Inferior parietal cortex (tissue), 1 donor: ENCODE measurements at regions not wholly inside any gene's neighbourhood (a gene's known extent, or its start where the extent isn't known, plus 50 kb on each side); places are given as distances from the start of the nearest gene placed in this dataset.

Source experiments
- DNase-seq: peaks from one replicate; pipeline ENCODE4 v3.0.0-alpha.2; 2016; ENCODE audit errors: extremely low spot score

DNA sequence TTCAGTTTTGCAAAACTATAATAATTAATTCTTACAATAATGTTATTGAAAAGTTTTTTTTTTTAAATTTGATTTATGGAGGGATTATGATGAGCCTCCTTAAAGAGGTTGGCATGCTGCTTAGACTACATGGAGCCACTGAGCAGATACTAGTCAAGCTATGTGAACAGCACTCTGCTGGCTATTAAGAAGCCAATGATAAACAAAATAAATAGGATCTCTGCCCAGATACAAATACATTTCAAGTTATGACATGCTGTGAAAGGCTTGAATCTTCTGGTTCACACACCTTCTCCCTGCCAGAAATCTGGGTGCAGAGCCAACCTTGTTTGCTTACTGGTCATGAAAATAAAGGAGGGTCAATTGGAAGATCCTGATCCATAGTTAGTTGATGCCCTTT is 107.4 kb upstream of the NAV3 start:
- no peak for DNase-seq

DNA sequence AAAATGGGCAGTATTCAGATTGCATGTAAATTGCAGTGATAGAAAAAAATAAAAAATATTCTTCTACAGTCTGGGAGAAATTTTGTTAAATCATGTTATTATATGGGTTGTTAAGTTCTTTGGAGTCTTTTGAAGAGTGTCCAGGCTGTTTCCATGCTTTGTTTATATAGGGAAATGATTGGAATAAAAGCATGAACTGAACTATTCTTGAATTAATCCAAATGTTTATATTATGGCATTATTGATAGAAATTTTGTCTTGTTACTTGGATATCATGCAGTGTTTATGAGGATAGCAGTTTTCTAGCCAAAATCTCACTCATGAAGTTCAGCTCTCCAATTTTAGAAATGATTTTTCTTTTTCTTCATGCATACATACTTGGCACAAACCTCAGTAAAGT is 108.2 kb upstream of the NAV3 start:
- DNase-seq = no peak

DNA sequence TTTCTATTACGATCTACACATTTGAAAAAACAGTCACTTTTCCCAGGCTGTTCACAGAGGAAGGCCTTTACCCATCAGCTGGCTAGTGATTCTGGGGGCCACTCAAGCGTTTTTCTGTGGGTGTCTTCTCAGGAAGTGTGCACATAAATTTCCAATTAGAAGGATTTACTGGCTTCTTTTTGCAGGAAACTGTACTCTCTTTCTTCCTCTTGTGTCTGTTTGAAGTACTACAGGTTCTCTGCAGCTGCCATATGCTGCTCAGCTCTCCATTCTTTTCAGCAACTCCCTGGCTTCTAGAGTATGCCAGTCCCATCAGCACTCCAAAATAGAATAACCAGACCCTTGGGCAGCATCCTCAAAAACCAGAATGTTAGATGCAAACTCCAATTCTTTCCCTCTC is 110.4 kb upstream of the NAV3 start:
- DNase-seq = no peak

DNA sequence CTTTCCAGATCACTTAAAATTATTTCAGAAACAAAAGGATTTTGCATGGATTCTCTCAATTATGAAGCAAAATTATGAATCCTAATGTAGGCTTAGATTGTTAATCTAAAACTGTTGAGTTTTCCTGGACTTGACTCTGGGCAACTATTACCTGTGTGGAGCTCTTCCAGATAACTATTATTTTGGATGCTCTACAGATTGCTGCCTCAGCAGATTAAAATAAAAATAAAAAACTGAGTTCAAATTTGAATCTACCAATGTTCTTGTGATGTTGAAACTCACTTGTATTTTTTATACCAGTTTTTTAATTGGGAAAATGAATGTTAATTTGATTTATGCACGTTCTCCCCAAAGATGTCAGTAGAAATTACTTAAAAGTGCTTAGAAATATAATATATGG is 120.5 kb upstream of the NAV3 start:
- no peak for DNase-seq

DNA sequence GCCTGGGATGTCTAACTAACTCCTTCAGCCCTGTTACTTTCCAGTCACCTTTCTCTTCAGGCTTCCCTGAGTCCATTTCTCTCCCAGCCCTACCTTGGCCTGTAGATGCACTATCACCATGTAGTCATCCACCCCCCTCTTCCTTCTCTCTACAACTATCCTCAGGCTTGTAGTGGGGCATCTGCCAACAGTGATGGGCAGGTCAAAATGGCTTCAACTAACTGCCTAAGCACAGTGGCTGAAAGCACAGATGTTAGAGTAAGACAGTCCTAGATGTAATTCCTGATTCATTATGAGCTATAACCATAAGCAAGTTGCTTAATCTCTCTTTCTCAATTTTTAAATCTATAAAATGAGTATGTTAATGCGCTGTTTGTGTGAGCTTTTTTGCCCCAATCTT is 133.6 kb upstream of the NAV3 start:
- no peak for DNase-seq

DNA sequence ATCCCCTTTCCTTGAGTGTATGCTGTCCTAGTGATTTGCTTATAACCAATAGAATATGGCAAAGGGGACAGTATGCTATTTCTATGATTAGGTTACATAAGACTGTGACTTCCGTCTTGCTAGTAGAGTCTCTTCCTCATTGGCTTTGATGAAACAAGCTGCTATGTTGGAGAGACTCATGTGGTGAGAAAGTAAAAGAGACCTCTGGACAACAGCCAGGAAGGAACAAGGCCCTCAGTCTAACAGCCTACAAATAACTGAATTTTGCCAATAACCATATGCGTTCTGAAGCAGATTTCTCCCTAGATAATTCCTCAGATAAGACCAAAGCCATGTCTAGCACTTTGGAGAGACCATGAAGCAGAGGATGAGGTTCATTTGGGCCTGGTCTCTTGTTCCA is 134.5 kb upstream of the NAV3 start:
- DNase-seq = no peak

DNA sequence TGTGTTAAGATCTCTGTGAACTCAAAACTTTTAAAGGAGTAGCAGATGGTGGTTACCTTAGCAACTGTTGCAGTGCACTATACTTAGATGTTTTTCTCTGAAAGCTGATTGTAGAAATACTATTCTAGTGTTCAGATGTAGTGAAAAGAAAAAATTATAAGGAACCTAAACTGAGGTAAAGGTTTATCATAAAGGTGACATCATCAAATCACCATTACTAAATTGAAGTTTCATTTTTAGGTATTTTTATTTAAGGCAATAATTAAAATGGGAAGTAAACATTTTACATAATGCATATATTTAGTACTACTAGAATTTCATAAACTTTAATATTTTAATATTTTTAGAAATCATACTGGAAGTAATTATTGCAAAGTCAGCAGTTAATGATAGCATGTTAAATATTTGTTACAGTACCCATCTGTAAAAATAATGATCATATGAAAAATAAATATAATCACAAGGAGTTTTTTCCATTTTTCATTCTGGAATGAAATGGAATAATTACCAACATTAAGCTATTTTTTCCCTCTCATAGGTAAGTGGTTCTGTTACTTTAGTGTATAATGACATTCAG is 141.1 kb upstream of the NAV3 start:
- no peak for DNase-seq

DNA sequence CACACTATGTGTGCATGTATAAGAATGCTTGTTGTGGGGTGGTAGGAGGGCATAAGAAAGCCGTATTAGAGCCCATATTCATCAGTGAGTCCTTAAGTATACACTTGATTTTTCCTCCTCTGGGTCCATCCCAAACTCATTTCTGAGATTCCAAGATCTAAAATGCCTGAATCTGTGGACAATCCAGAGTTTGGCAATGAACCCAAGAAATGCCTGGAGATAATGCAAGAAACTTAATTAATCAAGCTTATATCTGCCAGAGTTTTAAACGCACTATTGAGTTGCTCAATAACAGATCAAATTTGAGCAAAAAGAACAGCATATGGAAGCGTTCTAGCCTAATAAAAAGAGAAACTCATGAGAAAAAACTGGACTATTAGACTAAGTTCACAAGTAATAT is 143.4 kb upstream of the NAV3 start:
- no peak for DNase-seq

DNA sequence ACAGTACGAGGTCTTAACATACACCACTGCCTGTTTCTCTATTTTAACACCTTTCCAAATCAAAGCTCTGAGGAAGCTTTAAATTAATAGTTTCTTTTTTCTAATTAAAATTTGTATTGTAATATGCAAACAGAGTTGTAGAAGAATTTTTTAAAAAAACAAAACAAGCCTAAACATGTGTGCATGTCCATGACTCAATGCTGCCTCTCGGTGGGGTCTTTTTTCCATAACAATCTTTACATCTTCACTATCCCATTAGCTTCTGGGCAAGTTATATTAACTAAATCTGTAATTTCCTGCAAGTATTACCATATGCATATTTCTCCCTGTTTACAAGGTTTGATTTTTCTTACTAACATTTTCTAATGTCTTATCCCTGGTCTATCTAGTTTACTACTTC is 143.9 kb upstream of the NAV3 start:
- no peak for DNase-seq

DNA sequence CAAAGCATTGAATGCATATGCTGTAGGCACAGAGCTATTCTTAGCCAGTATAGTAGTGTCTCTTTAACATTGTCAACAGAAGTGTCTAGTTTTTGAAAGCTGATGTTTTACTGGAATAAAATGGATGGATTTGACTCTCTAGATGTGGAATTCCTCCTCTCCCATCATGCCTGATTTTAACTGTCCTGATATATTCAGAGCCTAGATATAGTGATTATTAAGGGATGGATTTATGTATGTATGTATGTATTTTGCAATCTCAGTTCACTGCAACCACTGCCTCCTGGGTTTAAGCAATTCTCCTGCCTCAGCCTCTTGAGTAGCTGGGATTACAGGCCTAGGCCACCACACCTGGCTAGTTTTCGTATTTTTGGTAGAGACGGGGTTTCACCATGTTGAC is 144.8 kb upstream of the NAV3 start:
- DNase-seq = no peak

DNA sequence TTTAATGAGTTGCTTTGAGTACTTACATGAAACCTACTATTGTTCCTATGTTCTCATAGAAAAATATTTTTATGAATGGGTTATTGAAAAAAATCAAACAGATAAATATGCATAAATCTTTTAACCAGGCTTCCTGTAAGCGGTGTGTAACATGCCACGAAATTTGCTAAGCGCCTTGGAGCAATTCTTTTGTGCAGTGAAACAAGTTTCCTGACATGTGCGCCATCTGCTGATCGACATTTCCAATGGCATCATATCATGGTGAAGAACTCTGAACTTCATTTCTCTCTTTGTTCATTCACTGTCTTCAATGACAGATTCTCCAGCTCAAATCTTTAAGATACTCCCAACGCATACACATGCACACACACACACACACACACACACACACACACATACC is 145.6 kb upstream of the NAV3 start:
- peak; percentile 82 for DNase-seq

DNA sequence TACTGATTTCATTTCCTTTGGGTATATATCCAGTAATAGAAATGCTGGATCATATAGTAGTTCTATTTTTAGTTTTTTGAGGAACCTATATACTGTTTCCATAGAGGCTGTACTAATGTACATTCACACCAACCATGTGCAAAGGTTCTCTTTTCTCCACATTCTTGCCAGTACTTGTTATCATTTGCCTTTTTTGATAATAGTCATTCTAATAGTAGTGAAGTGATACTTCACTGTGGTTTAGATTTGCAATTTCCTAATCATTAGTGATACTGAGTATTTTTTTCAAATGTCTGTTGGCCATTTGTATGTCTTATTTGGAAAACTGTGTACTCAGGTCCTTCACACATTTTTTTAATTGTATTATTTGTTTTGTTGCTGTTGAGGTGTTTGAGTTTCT is 148.2 kb upstream of the NAV3 start:
- no peak for DNase-seq

DNA sequence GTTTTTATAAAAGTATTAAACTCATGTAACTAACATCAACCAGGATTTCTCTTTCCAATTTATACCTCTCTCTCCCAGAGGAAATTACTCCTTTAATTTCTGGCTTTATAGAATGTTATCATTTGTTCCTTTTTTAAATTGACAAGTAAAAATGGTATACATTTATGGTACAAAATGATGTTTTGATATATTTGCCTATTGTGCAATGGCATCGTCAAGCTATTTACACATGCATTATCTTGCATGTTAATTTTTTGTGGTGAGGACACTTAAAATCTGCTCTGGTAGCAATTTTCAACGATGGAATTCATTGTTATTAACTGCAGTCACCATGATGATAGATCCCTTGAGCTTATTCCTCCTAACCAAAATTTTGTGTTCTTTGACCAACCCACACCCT is 149.0 kb upstream of the NAV3 start:
- no peak for DNase-seq

DNA sequence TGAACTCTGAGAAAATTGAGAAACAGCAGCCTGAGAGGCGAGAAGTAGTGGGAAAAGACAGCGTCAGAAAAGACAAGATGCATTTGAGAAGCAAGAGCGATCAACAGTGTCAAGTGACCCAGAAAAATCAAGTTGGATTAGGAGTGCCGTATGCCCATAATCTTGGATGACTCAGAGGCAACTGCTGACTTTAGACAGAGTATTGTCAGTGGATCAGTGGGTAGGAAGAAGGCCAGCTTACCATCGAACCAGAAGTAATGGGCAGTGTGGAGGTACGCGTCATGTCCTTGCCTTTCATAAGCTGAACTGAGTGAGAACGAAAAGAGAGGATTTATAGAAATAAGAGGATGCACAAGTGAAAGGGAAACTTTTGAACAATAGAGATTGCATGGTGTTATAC is 151.0 kb upstream of the NAV3 start:
- no peak for DNase-seq

DNA sequence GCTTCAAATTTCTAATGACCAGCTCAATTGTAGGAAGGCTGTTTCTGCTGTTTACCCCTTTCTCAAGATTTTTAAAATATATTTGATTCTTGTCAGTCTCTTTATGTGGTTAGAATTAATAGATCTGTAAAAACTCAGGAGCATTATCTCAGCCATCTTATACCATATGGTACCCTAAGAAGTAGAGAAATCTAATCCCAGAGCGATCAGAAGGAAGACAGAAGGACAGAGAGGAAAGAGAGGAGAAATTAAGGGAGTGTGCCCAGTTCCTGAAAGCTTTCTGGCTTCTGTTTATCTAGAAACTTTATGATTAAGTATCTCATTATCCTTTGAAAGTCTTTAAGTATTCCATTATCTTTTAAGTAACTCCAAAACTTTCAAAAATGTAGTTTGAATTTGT is 152.1 kb upstream of the NAV3 start:
- no peak for DNase-seq

DNA sequence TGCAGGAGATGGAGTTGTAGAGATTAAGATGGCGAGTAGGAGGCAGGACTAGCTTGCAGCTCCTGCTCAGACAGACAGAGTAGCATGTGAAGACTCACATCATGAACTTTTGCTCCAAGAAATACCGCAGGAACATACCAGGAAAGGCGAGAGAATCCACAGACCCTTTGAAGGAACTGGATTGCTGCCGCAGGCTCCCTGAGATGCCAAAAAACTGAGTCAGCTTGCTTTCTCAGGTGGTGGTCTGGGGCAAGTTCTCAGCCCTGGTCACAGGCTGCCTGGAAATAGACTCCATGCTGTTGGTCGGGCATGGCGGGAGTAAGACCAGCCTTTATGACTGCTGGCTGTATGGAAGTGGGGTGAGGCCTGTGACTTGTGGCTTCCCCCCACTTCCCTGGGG is 163.6 kb upstream of the NAV3 start:
- no peak for DNase-seq

DNA sequence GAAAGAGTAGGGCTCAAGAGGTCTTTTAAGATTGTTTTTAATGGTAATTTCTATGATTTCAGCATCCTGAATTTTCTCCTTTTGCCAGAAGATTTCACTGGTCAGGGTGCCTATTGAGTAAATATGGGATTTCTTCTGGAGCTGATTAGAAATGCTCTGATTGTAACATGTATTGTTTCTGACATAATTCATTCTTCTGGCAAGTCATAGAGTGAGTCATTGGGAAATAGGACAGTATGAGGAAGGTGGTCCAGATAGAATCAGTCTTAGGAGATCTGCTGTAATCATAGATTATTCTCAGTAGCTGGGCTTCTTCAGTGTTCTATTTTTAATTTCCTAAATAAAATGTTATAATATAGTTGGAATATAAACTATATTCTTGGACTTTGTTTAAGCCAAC is 182.0 kb upstream of the NAV3 start:
- DNase-seq = no peak

DNA sequence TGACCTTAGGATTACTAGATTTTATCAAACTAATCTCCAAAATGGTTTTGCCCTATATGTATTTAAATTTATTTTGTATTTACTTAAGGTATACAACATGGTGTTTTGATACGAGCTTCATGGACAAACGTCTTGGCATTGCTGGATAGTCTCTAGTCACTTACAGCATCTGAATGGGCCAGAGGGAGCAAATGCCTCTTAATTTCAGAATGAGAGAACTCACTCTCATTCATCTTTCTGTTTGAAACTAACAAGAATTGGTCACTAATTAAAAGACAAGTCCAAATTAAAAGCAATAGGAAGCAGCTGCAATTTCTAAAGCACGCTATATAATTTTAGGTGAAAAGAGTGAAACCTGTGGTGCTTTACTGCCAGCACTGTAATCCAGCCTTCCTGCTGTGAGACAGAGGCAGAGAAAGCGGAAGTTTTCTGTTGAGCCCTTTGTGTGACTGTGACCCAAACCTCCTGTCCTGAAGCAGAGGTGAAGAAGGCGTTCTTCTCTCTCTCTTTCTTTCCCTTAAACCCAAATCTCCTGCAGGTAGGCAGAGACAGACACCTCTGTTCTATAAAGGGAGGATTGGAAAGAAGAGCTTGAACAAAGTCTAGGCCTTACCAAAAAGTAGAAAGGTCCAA is 184.6 kb upstream of the NAV3 start:
- no peak for DNase-seq

DNA sequence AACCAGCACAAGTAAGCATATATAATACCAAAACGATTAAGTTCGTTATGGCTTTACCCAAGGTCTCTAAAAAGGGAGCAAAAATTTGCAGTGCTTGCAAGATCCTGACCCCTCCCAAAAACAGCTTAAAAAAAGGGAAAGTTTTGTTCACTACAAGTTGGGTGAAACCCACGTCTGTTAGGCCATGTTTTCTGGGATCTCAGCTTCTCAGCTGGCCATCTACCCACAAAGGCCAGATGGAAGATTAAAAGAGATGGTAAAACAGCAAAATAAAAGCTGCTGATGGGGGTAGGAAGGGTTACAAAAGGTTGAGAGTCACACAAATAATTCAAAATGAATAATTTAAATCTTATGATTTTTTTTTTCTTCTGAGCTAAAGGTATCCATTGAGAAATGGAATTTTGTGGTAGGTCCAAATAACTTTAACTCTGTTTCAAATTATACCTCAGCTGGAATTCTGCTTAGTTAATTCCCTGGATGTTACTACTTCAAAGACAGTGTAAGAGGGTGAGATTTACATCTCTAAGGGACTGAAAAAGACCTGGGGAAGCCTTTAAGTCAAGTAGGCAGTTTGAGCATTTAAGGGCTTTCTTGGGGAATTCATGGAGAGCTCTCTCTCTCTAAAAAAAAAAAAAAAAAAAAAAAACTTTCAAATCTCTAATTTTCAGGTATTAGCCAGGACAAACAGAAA is 185.6 kb upstream of the NAV3 start:
- DNase-seq = no peak

DNA sequence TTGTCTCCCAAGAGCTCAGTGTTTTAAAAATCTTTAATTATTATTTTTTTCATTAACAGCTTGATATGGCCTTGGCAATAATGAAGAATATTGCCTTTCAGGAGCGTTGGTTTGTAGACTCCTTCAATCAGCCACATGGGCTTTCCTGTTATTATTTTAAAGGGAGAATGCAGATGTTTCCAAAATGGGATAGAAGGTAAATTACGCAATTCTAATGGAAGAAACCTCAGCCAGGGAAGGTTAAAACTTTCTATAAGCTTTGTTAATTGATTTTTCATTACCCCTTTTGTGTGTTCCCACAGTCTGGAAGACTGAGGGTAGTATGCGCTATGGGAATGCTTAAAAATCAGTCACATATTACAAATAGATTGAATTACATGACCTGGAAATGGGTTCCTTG is 188.4 kb upstream of the NAV3 start:
- DNase-seq = no peak

DNA sequence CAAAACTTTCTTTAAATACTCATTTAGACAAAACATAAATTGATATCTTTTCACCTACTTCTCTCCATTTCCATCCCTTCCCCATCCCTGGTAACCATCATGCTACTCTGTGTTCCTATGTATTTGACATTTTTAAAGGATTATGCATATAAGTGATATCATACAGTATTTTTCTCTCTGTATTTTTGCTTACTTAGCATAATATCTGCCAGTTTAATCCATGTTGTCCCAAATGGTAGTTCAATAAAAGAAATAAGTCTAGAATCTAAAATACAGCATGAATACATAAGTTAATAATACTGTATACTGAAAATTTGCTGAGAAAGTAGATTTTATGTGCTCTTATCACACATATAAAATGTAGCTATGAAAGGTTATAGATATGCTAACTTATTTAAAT is 190.3 kb upstream of the NAV3 start:
- DNase-seq = no peak

DNA sequence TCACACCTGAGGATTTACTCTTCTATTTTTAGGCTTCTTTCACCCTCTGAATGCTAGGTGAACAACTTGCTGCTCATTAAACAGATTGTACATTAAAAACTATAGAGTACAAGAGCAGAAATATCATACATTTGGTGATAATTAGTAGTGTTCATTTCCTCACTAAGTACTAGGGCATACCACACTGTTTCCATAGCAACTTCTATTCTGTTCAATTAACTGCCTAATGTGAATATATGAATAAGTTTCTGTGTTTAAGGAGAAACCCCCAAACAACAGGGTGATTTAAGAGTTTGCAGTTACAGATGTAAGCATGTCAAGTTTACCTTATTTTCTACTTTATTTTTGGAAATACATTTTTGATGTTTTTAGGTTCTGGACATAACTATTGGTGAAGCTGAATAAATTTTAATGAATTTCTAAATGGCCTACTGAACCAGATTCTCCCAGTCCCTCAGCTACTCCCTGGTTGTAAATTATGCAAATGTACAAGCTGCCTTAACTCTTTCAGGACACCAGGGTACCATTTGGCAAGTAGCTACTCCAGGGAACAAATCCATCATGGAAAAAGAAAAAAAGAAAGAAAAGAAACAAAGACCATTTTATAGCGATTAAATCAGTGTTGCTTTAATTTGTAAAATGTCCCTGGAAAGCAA is 199.8 kb upstream of the NAV3 start:
- no peak for DNase-seq

DNA sequence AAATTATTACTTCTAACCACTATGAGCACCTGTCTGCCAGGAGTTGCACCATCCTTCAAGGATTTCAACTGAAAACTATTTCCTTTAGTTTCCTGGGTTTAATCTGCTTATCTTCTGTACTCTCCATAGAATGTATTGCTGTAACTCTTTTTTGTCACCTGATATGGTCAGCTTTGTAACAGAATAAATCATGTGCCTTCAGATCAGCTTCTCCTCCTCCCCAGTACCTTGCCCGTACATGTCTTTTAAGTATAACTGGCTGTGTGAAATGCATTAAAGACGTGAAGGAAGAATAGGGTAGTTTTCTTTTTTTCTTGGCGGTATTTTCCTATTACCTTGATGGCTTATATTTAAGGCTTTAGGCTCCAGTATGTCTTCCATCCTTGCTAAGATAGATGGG is 200.3 kb upstream of the NAV3 start:
- no peak for DNase-seq
